ENCODE measurements at regions not wholly inside any gene's neighbourhood (a gene's known extent, or its start where the extent isn't known, plus 50 kb on each side); places are given as distances from the start of the nearest gene placed in this dataset.
"Not testable (repeated sequence)": the region's sequence is repeated elsewhere in the genome, so short reads cannot be mapped to it uniquely, and the experiment has no call there.

GRCh38 chr20:47842950-47843349 lies 57.7 kb upstream of the SULF2 start:
- CTCF ChIA-PET, DNase-seq: not testable (repeated sequence)

GRCh38 chr20:47842004-47842403 lies 56.7 kb upstream of the SULF2 start:
- H3K27ac ChIP-seq (ENCODE audit: low read depth, low read length); H3K4me1 ChIP-seq (ENCODE audit: insufficient read depth, low read length); H3K9me3 ChIP-seq (ENCODE audit: low read length); H3K4me3 ChIP-seq (ENCODE audit: low read length); CTCF ChIA-PET; DNase-seq; H3K4me1 Mint-ChIP-seq; H3K36me3 ChIP-seq (ENCODE audit: insufficient read depth, low read length); H3K36me3 Mint-ChIP-seq; H3K27me3 ChIP-seq (ENCODE audit: insufficient read depth, low read length, poor library complexity, severe bottlenecking); H3K9me3 Mint-ChIP-seq; POLR2A ChIA-PET; H3K4me3 Mint-ChIP-seq: not testable (repeated sequence)
- peaks cover 9 to 20% of the 10 kb centered on the region in 2 donors for H3K27me3 Mint-ChIP-seq
- peak overlapping the region in 1 of 8 donors; percentile 42 for H3K27ac Mint-ChIP-seq

More at GRCh38 chr20:47842950-47843349, 57.7 kb upstream of the SULF2 start:
- H3K9me3 Mint-ChIP-seq; H3K4me3 ChIP-seq (ENCODE audit: low read length); H3K27me3 ChIP-seq (ENCODE audit: insufficient read depth, low read length, poor library complexity, severe bottlenecking); H3K4me3 Mint-ChIP-seq; H3K36me3 ChIP-seq (ENCODE audit: insufficient read depth, low read length); H3K9me3 ChIP-seq (ENCODE audit: low read length); H3K27ac Mint-ChIP-seq; POLR2A ChIA-PET; H3K4me1 ChIP-seq (ENCODE audit: insufficient read depth, low read length); H3K27ac ChIP-seq (ENCODE audit: low read depth, low read length); H3K36me3 Mint-ChIP-seq; H3K4me1 Mint-ChIP-seq: not testable (repeated sequence)
- H3K27me3 Mint-ChIP-seq: peaks cover 9 to 20% of the 10 kb centered on the region in 2 donors

- H3K4me1 ChIP-seq (ENCODE audit: insufficient read depth, low read length); H3K4me3 ChIP-seq (ENCODE audit: low read length); H3K36me3 ChIP-seq (ENCODE audit: insufficient read depth, low read length); H3K27me3 Mint-ChIP-seq; H3K36me3 Mint-ChIP-seq; POLR2A ChIA-PET; H3K27ac Mint-ChIP-seq; CTCF ChIA-PET; H3K27ac ChIP-seq (ENCODE audit: low read depth, low read length); H3K27me3 ChIP-seq (ENCODE audit: insufficient read depth, low read length, poor library complexity, severe bottlenecking); H3K9me3 Mint-ChIP-seq; H3K9me3 ChIP-seq (ENCODE audit: low read length); H3K4me3 Mint-ChIP-seq; H3K4me1 Mint-ChIP-seq: not testable (repeated sequence)
- DNase-seq: peak in 1 of 5 donors; percentile 4
Measured at GRCh38 chr20:47836256-47836817, 51.1 kb upstream of the SULF2 start.
